ENCODE measurements at regions not wholly inside any gene's neighbourhood (a gene's known extent, or its start where the extent isn't known, plus 50 kb on each side); places are given as distances from the start of the nearest gene placed in this dataset.

DNA sequence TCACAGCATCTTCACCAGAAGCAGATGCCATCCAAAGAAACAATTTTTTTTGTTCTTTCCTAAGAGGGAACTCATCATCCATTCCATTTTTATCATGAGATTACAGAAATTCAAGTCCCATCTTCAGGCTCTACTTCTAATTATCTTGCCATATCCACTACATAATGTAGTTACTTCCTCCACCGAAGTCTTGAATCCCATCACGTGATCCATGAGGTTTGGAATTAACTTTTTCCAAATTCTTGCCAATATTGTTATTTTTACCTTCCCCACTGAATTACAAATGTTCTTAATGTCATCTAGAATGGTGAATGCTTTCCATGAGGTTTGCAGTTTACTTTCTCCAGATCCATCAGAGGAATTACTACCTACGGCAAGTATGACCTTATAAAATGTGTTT, 1014.7 kb upstream of the LRRN3 start:
- 2% methylated on average over 3 of the region's 3 CpGs for WGBS (ENCODE audit: low lambda C conversion rate)

DNA sequence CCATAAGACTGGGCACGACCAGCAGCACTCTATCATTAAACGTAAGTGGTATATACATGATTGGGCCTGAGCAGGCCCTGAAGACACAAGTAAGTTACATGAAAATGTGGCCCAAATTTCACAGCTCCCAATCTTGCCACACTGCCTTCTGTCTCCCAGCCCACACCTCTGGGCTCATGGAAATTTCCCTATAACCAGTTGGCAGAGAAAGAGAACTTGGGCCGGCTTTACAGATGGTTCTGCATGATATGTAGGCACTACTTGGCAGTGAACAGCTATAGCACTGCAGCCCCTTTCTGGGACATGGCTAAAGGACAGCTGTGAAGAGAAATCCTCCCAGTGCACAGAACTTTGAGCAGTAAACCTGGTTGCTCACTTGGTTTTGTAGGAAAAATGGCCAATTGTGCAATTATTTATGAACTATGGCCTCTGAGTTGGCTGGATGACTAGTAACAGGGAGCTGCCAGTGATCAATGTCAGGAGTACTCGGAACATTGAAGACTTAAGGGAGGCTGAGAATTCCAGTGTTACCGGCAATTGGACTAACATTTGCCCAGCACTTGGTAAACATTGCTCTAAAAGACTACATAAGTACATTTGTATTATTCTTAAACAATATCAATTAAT, 1006.6 kb upstream of the LRRN3 start:
- 26% methylated on average over 4 of the region's 5 CpGs for WGBS (ENCODE audit: low lambda C conversion rate)
- Histone ChIP-seq H3K36me3 (replicated peaks in 1 of 2; ENCODE audit: control insufficient read depth in 1 of 2, insufficient read depth in 2 of 2, low read length in 2 of 2) (no peaks in the 10 kb centered on the region), H3K27ac (ENCODE audit: extremely low read length, insufficient read depth, low read length) (no peak overlapping the region), H3K4me1 (ENCODE audit: insufficient read depth, low read length) (no peaks in the 10 kb centered on the region), H3K9ac (ENCODE audit: insufficient read depth, low read depth, low read length) (no peak overlapping the region), H4K20me1 (ENCODE audit: insufficient read depth, low read length) (no peaks in the 10 kb centered on the region), H3K4me2 (ENCODE audit: low read depth, low read length) (no peak overlapping the region), H3K27me3 (ENCODE audit: control insufficient read depth in 1 of 2, insufficient read depth in 2 of 2, low read length in 2 of 2) (no peaks in the 10 kb centered on the region), H3K79me2 (ENCODE audit: insufficient read depth, low read length) (no peaks in the 10 kb centered on the region), H3K4me3 (replicated peaks in 1 of 3; ENCODE audit: insufficient read depth in 1 of 3, low read depth in 2 of 3, low read length in 3 of 3) (no peak overlapping the region), H3K9me3 (ENCODE audit: low read length) (no peaks in the 10 kb centered on the region), H2AFZ (ENCODE audit: low read length) (no peak overlapping the region)
- TF ChIP-seq AGO1 (IDR thresholded peaks at IDR 0.05; ENCODE audit: low read depth, low read length, poor library complexity, severe bottlenecking) (no peak), CEBPB (IDR thresholded peaks at IDR 0.05; ENCODE audit: borderline replicate concordance, low read depth, low read length) (peak; percentile 67; the same call in 1 of the 2 replicates), HNF4G (IDR thresholded peaks at IDR 0.05; ENCODE audit: borderline replicate concordance, low read depth, low read length) (0 out of 2 replicates have a peak, but pooled peaks have one; percentile 9), HNF4G (CRISPR knock-in tag; IDR thresholded peaks at IDR 0.05; ENCODE audit: borderline replicate concordance, low read depth) (no peak), HNRNPLL (IDR thresholded peaks at IDR 0.05; ENCODE audit: low read depth, low read length, poor library complexity, severe bottlenecking) (no peak), ZNF331 (CRISPR knock-in tag; IDR thresholded peaks at IDR 0.05) (no peak)
- TF ChIP-seq, protein P1, sequence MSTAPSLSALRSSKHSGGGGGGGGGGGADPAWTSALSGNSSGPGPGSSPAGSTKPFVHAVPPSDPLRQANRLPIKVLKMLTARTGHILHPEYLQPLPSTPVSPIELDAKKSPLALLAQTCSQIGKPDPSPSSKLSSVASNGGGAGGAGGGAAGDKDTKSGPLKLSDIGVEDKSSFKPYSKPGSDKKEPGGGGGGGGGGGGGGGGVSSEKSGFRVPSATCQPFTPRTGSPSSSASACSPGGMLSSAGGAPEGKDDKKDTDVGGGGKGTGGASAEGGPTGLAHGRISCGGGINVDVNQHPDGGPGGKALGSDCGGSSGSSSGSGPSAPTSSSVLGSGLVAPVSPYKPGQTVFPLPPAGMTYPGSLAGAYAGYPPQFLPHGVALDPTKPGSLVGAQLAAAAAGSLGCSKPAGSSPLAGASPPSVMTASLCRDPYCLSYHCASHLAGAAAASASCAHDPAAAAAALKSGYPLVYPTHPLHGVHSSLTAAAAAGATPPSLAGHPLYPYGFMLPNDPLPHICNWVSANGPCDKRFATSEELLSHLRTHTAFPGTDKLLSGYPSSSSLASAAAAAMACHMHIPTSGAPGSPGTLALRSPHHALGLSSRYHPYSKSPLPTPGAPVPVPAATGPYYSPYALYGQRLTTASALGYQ (CRISPR knock-in tag; IDR thresholded peaks at IDR 0.05) = no peak
- ATAC-seq (peak; percentile 65), DNase-seq (ENCODE audit: low spot score) (no peak), FAIRE-seq (no peak)
- in situ Hi-C loops (cut with HindIII; ENCODE audit: extremely low pct_ligation_motif_present, low pct_unique_long_range_greater_than_20kb) = loop anchor here (25.0 kb wide), 2 partner anchors 1003 to 1472 kb away; partner anchors contain the start of gene LRRN3
- ChIA-PET POLR2A (no interaction called here), CTCF (ENCODE audit: low intra/inter-chr PET ratio, low total read pairs) (no interaction called here)
- intact Hi-C loops (cut with micrococcal nuclease; ENCODE audit: unreplicated experiment) = no loop called here
- no TSS peak for BruUV-seq (replicated peaks)

More for the DNA sequence above, 1014.7 kb upstream of the LRRN3 start:
- H3K79me2 ChIP-seq (ENCODE audit: insufficient read depth, low read length) = no peaks in the 10 kb centered on the region
- intact Hi-C loops (cut with micrococcal nuclease; ENCODE audit: unreplicated experiment) = no loop called here
- H4K20me1 ChIP-seq (ENCODE audit: insufficient read depth, low read length) = no peaks in the 10 kb centered on the region; the same call in 1 of the 2 replicates
- in situ Hi-C loops (cut with HindIII; ENCODE audit: extremely low pct_ligation_motif_present, low pct_unique_long_range_greater_than_20kb) = loop anchor here (25.0 kb wide), 2 partner anchors 1011 to 1464 kb away; partner anchors contain the start of gene LRRN3
- DNase-seq (ENCODE audit: low spot score) = no peak
- H3K4me2 ChIP-seq (ENCODE audit: low read depth, low read length) = no peak overlapping the region
- BruUV-seq (replicated peaks) = no TSS peak
- CTCF ChIA-PET (ENCODE audit: low intra/inter-chr PET ratio, low total read pairs) = no interaction called here
- TF ChIP-seq RAD51 (IDR thresholded peaks at IDR 0.05; ENCODE audit: borderline replicate concordance) (peak; percentile 64), SATB2 (CRISPR knock-in tag; IDR thresholded peaks at IDR 0.05) (no peak)
- no peak overlapping the region for H3K4me3 ChIP-seq (replicated peaks in 1 of 3; ENCODE audit: insufficient read depth in 1 of 3, low read depth in 2 of 3, low read length in 3 of 3)
- no peaks in the 10 kb centered on the region for H3K36me3 ChIP-seq (replicated peaks in 1 of 2; ENCODE audit: control insufficient read depth in 1 of 2, insufficient read depth in 2 of 2, low read length in 2 of 2)
- no peak for FAIRE-seq
- H2AFZ ChIP-seq (ENCODE audit: low read length) = no peak overlapping the region
- ATAC-seq = no peak
- H3K9me3 ChIP-seq (ENCODE audit: low read length) = no peaks in the 10 kb centered on the region
- H3K27ac ChIP-seq (ENCODE audit: extremely low read length, insufficient read depth, low read length) = no peak overlapping the region
- H3K9ac ChIP-seq (ENCODE audit: insufficient read depth, low read depth, low read length) = no peak overlapping the region
- H3K4me1 ChIP-seq (ENCODE audit: insufficient read depth, low read length) = no peaks in the 10 kb centered on the region
- POLR2A ChIA-PET = no interaction called here
- H3K27me3 ChIP-seq (ENCODE audit: control insufficient read depth in 1 of 2, insufficient read depth in 2 of 2, low read length in 2 of 2) = no peaks in the 10 kb centered on the region
